GM21737 (cell line): ENCODE measurements at regions not wholly inside any gene's neighbourhood (a gene's known extent, or its start where the extent isn't known, plus 50 kb on each side); places are given as distances from the start of the nearest gene placed in this dataset.

ENCODE experiments used
- ATAC-seq: cut with Tn5 transposase; IDR thresholded peaks from one replicate; pipeline ENCODE4 v1.9.1; 2021; ENCODE audit warnings: mild to moderate bottlenecking, moderate library complexity; ENCODE audit not compliant: unreplicated experiment

DNA sequence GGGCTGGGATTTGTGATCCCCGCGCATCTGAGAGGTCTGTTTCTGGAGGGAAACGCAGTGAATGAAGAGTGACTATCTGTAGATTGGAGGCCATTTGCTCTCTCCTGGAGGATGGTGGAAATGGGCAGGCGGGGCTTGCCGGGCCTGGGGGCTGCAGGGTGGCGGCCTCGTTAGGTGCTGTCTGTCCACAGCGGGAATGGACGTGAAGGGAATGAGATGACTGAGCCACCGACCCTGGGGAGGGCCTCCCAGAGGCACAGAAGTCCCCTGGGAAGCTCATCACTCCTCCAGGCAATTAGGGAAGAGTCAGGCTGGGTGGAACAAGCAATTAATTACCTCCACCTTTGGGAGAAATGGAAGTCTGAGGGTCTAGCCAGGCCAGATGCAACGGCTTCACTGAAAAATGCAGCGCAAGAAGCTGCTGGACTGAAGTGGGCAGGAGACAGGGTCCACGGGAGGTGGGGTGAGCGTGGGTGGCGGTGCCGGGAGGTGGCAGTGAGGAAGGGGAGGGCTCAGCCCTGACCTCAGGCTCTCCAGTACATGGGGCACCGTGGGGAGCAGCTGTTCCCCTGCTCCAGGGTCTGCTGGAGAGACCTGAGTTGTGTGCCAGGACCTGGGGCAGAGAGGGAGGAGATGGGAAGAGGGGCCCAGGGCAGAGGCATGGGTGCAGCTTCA is 524.5 kb downstream of the BRD1 start:
- no peak for ATAC-seq

DNA sequence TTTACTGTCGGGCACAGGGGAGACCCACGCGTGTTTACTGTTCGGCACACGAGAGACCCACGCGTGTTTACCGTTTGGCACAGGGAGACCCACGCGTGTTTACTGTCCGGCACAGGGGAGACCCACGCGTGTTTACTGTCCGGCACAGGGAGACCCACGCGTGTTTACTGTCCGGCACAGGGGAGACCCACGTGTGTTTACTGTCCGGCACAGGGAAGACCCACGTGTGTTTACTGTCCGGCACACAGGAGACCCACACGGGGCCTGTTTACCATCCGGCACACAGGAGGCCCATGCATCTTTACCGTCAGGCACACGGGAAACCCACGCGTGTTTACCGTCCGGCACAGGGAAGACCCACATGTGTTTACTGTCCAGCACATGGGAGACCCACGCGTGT is 525.1 kb downstream of the BRD1 start:
- ATAC-seq = no peak

DNA sequence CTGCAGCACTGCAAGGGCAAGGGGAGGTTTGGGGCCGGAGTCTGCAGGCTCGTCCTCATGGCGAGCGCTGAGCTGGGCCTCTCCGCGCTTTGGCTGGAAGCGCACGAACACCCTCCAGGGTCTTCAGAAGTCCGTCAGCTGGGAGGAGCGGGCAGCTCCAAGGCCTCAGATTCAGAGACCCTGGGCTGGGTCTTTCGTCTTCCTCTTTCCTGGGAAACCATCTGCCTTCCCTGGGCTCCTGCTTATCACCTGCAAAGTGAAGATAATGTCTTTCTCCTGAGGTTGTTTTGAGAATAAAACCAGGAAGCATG is 525.6 kb downstream of the BRD1 start:
- no peak for ATAC-seq

DNA sequence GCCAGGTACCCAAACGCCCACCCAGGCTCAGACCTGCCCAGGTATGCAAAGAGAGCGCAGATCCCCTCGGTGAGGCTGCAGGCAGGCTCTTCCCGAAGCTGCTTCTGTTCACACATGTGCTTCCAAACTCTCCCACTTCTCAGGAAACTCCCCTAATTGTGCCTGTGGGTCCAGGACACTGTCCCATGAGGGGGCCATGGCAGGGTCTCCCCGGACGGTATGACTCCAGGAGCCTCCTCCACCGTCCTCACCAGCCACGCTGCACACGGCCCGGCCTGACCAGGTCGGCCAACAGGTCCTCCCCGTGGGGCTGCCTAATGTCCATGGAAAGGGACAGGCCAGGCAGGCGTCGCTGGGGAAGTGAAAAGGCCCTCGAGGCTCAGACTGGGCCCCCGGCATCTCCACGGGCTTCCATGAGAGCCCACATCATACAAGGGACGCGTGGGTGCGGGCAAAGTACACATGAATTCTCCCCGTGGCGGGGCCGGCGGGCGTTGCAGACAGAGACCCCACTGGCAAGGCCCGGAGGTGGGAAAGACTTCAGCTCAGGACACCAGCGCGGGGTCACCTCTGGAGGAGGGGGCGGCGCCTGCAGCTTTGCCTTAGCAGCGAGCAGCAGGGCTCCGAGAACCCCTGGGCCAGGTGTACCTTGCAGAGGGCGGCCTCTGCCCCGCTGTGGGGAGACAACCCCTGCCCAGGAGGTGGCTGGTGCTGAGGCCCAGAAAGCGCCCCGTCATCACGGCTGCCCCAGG is 526.1 kb downstream of the BRD1 start:
- no peak for ATAC-seq

DNA sequence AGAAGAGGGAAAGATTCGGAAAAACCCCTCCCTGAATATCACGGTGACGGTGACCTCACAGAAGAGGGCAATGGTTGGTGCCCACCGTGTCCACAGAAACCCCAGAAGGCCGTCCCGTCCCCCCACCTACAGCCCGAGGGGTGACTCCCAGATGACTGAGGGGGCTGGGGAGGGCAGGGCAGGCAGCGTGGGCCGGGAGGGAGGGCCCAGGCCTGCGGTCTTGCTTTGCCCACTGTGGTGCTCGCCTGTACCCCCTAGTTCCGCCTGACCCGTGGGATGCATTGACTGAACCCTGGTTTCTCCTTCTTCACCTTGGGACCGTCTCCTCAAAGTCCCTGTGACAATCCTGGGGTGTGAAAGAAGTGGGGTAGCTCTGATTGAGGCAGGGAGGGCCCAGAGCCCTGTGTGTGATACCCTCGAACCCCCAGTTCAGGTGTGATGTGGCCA is 526.7 kb downstream of the BRD1 start:
- no peak for ATAC-seq

DNA sequence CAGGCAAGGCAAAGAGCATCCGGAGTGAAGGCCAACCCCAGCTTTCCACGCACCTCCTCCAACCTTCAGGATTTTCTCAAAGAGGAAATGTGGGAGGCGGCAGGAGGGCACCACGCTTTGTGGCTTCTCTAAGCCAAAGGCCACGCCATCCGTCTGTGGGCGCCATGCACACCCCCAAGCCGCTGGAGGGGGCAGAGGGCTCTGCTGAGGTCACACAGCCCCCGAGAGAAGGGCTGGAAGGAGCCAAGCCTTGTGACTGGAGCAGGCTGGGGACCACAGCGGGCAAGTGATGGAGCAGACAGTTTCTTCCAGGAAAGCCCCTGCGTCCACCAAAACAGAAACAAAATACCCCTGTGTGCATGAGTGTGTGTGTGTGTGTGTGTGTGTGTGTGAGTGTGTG is 527.4 kb downstream of the BRD1 start:
- no peak for ATAC-seq

DNA sequence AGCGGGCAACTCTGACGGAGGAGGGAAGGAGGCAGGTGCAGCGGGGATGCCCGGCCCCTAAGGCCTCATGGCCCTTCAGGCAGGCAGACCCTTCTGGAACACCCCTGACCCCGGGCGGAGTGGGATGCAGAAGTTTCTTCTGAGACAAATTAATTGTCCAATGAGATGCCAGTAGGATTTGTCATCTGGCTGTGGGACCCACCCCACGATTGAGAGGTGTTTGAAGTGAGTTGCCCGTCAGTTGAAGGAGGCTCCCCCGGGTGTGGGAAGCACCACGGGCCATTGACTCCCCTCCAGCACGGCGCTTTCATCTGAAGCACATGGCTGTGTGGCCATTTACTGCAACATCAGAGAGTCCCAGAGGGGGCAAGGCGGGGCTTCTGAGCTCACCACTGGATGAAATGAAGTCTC is 527.8 kb downstream of the BRD1 start:
- ATAC-seq = no peak

DNA sequence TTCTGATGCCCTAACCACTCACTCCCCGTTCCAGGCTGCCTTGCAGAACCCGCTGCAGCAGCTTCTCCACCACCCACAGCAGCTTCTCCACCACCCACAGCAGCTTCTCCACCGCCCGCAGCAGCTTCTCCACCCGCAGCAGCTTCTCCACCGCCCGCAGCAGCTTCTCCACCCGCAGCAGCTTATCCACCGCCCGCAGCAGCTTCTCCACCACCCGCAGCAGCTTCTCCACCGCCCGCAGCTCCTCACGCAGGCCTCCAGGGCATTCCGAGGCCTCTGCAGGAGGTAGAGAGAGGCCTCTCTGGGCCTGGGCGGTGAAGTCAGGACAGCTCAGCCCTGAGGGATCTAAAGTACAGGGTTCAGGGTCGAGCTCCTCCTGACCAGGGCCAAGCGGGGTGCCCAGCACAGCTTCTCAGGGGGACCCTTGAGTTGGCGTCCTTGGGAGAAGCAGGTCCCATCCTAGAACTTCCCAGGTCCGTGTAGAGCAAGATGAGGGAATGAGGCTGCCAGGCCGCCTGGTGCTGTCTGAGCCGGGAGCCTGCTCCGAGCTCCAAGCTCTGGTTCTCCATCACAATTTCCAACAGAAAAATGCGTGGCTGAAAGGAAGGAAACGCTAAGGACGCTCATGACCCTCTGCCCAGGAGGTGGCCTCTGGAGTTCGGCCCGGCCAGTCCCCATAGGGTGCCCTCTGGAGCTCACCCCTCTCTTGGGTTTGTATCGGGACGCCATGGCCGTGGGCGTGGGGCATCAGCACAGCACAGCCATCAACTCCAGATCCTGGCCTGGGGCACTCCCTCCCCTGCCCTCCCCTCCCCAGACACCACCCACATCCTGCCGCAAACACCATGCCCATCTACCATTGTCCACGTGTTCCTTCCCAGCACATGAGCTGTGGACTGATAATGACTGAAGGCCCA is 528.6 kb downstream of the BRD1 start:
- ATAC-seq = no peak

DNA sequence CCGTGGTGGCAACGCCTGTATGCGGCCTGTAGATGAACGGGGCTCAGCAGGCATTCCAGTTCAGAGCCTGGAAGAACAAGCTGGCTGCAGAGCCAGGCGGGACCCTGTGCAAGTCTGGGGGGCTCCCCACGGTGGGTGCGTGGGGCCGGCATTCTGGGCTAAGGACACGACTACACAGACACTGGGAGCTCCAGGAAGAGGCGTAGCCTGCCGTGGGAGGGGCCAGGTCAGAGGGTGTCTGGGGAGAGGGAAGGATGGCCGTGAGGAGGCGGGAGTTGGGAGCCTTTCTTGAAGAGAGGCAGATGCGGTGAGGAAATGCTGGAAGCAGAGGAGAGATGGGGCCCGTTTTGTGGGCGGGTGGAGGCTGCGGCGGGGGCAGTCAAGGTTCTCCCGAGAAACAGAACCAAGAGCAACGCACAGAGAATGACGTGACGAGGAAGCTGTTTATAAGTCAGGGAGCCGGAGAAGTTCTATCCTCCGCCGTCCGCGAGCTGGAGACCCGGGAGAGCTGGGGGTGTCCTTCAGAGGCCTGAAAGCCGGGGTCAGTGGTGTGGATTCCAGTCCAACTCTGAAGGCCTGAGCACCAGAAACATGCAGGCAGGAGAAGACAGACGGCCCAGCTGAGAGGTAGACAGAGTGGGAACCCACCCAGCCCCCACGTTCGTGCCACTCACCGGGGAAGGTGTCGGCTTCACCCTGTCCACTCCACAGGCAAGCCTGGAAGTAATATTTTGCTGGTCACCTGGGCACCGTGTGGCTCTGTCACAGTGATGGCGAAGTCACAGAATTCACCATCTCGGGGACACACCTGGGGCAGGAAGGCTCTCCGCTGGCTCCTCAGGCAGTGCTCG is 529.6 kb downstream of the BRD1 start:
- no peak for ATAC-seq

DNA sequence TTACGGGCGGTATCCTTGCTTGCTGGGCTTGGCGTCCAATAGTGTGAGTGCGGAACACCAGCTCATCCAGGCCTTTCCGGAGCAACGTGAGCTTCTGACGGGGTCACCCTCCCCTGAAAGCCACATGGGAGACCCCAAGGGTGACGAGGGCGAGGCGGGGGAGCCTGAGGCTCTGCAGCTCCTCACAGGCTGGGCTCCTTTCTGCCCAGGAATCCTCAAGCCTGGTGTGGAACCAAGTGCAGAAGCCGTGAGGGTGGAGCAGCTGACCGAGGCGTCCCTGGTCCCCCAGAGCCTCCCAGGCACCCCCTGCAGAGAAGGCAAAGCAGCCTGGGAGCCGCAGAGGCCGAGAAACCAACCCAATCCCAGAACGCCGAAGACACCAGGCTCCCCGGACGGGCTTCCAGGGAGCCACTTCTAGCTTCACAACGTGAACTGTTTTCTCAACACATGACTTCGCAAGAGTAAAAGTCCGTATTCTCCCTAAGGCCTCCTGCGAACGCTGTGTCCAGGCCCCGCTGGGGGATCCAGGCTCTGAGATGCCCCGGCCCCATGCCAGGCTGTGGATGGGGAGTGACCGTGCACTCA is 530.3 kb downstream of the BRD1 start:
- no peak for ATAC-seq

DNA sequence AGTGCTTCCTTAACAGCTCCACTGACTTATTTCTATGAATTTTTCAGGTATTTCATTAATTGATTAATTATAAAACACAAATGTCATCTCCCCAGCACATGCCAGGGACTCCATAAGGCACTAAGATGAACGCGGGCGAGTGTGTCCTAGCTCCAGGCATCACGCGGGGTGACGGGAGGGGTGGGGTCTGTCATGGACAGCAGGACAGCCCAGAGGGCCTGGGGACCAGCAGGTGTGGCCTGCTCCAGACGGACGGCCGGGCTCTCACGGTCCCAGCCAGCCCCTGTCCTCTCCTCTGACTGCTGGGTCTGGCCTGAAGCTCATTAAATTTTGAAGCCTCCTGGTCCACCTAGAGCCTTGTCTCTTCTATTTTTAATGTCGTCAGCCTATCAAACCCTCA is 531.1 kb downstream of the BRD1 start:
- no peak for ATAC-seq

DNA sequence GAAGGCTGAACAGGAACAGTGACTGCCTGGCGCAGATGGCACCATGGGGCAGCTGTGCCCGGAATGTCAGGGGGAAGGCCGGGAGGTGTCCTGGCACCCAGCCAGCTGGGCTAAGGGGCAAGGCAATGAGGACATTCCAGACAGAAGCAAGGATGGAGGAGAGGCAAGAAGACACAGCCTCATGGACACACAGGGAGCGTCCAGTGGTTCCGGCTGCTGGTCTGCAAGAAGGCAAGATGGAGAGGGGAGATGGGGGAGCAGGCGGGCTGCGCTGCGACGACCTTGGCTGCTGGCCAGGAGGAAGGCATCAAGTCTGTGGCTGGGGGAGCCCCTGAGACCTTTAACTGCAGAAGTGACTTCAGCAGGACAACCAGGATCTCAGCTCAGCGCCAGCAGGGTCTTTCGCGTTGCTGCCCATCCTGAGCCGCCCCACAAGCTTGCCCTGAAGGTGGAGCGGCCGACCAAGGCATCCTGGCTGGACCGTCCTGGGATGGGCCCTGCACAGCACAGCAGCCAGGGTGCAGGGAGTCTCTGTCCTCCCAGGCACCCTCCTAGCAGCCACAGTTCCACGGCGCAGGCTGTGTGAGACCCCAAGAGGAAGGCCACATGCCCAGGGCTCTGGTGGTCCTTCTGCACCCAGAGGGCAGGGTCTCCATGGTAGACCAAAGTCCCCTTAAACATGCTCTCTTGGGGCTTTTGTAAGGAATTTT is 531.7 kb downstream of the BRD1 start:
- ATAC-seq = no peak

DNA sequence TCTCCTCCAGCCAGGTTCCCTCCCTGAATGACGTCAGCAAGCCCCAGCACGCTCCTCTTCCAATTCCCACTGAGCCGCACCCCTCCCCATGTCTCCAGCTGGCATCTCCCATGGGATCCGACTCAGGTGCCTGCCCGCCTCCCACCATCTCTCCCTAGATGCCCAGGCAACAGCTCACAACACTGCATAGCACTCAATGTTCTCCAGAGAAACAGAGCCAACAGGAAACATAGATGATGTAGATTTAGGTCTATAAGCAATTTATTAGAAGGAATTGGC is 532.3 kb downstream of the BRD1 start:
- no peak for ATAC-seq

DNA sequence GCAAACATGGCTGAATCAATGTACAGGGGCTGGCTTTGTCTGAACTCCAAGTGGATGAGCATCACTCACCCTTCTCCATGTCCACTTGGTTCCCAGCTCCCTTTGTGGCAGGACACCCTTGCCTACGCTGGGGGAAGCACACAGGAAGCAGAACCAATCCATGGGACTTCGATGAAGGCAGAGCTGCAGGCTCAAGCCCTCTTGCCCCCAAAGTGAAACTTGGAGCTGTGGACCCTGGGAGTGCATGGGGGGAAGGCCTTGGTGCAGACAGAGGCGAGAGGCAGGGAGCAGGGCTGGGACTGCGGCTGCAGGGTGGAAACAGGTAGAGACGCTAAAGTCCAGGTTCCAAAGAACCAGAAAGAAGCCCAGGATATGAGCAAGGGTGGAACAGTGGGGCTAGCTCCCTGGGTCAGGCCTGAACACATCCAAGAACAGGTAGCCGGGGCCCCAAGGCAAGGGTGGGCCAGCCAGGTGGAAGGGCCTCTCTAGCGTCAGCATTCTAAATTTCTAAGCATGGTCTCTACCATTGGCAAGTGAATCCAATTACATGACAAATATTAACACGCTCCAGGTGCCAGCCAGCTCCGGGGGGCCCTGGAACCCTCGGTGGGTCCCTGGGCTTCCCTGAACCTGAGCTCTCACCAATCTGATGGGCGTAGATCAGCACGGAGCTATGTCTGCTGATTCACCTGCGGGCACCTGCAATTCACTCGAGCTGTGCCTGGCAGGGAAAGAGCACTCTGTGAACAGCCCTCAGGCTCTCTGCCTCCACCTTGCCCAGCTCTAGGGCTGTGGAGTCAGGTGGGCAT is 532.8 kb downstream of the BRD1 start:
- ATAC-seq = no peak

DNA sequence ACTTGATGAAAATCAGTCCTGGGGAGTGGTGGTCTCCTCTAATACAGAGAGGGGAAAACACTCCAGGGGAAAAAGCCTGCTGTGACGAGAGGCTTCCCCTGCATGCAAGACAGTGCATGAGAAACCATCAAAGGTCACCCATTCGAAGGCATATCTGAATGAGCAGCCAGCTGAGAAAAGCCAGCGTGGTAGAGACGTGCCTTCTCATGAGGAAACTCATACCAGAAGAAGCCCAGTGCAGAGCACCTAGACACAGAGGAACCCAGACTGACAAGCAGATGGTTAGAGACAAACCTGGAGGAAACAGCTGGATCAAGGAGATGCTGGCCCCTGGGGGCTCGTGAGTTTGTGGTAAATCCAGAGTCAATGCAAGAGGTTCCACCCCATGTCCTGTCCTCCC is 534.8 kb downstream of the BRD1 start:
- ATAC-seq = no peak

DNA sequence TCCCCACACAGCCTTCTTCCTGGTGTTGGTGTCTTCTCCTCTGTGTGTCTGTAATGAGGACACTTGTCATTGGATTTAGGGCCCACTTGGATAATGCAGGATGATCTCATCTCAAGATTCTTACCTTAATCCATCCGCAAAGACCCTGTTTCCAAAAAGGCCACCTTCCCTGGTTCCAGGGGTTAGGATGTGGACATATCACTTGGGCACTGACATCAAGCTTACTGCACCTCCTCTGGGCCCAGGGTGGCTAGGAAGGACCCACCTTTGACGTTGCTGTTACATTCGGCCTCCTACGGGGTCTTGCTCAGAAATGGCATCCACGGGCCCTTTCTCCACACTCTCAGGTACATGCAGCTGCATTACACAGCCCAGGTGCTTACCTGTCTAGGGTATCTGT is 535.9 kb downstream of the BRD1 start:
- no peak for ATAC-seq

DNA sequence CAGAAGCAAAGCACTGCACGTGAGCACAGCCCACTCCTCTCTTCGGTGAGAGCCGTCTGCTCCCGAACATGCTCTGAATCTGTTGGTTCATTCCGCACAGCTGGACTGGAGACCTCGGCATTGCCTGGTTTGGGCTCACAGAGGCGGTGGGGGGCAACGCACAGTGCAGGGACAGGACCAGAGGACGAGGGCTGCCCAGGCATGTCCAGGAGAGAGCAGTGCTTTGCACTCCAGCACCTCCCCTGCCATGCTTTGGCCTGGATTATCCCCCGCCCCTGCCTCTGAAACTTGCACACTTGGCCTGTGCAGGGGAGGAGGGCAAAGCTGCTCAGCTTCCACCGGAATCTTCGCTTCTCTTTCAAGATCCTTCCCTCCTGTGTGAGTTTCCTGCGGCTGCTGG is 536.5 kb downstream of the BRD1 start:
- no peak for ATAC-seq

DNA sequence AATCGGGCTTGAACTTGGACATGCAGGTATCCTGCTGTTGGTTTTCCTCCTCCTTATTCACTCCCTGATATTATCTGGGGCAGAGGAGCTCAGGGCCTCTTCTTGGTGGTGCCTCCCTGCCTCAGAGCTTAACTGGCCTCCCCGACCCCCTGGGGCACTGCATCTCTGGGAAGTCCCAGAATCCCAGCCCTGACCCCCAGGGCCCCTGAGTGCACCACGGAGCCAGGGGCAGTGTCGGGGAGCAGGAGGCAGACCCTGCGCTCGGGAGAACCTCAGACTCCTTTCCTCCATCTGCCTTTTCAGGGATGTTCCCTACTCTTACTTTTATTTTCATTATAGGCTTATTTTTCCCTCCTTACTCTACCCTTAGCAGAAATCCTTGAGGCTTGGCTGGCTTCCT is 537.0 kb downstream of the BRD1 start:
- no peak for ATAC-seq
